Astrocyte of the spinal cord (primary cell): ENCODE measurements at regions not wholly inside any gene's neighbourhood (a gene's known extent, or its start where the extent isn't known, plus 50 kb on each side); places are given as distances from the start of the nearest gene placed in this dataset.
"Not testable (repeated sequence)": the region's sequence is repeated elsewhere in the genome, so short reads cannot be mapped to it uniquely, and the experiment has no call there.

Experiments used
- DNase-seq: peaks from one replicate; pipeline ENCODE4 v3.0.0; 2011; ENCODE audit warnings: low read depth, low spot score
- H3K4me3 ChIP-seq: 2 replicates; pipeline ENCODE4 v1.5.1; 2011; ENCODE audit warnings: low read depth, mild to moderate bottlenecking, low read length, moderate library complexity
- in situ Hi-C: cut with HindIII; loops from 2 replicates; pipeline ENCODE4 v1.10.0; 2017; ENCODE audit warnings: low sequenced_read_pairs
- TF ChIP-seq, protein P1 (sequence below): IDR thresholded peaks from 2 replicates; pipeline ENCODE4 v1.5.1; 2012; ENCODE audit warnings: low read depth, mild to moderate bottlenecking, low read length, inconsistent platforms

- in situ Hi-C loops, result no loop called here
- DNase-seq, result no peak
- H3K4me3 ChIP-seq, result peak overlapping the region; percentile 88
- TF ChIP-seq, protein P1, sequence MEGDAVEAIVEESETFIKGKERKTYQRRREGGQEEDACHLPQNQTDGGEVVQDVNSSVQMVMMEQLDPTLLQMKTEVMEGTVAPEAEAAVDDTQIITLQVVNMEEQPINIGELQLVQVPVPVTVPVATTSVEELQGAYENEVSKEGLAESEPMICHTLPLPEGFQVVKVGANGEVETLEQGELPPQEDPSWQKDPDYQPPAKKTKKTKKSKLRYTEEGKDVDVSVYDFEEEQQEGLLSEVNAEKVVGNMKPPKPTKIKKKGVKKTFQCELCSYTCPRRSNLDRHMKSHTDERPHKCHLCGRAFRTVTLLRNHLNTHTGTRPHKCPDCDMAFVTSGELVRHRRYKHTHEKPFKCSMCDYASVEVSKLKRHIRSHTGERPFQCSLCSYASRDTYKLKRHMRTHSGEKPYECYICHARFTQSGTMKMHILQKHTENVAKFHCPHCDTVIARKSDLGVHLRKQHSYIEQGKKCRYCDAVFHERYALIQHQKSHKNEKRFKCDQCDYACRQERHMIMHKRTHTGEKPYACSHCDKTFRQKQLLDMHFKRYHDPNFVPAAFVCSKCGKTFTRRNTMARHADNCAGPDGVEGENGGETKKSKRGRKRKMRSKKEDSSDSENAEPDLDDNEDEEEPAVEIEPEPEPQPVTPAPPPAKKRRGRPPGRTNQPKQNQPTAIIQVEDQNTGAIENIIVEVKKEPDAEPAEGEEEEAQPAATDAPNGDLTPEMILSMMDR, result no peak
Observed at GRCh38 chr7:67301667-67302066, 305.0 kb downstream of the TYW1 start.

- peak; percentile 99 for DNase-seq
- TF ChIP-seq, protein P1, result peak; percentile 23
- peak overlapping the region; percentile 88 for H3K4me3 ChIP-seq
- in situ Hi-C loops, result no loop called here
Observed at GRCh38 chr7:67302113-67303039, 305.7 kb downstream of the TYW1 start.

- in situ Hi-C loops, DNase-seq: not testable (repeated sequence)
Observed at GRCh38 chr7:67304846-67305245, 308.2 kb downstream of the TYW1 start.

DNA sequence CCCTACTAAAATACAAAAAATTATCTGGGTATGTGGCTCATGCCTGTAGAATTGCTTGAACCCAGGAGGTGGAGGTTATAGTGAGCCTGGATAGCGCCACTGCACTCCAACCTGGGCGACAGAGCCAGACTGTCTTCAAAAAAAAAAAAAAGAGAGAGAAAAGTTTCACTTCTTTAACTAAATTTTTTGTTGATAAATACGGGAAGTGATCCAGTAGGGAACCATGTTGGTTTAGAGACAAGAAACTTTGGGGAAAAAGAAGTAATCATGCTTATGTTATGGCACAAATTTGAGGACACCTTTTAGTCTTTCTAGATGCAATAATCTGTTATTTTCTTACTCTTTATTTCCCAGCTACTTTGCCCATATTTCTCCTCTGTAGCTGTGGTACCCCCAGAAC, 309.7 kb downstream of the TYW1 start:
- no peak overlapping the region for H3K4me3 ChIP-seq
- no peak for DNase-seq
- TF ChIP-seq, protein P1, result no peak
- in situ Hi-C loops, result no loop called here

More at GRCh38 chr7:67304846-67305245, 308.2 kb downstream of the TYW1 start:
- H3K4me3 ChIP-seq, result not testable (repeated sequence)

- TF ChIP-seq, protein P1, result no peak
- H3K4me3 ChIP-seq, result no peak overlapping the region
- DNase-seq, result no peak
- in situ Hi-C loops, result no loop called here
Observed at GRCh38 chr7:67309764-67310549, 313.3 kb downstream of the TYW1 start.

DNA sequence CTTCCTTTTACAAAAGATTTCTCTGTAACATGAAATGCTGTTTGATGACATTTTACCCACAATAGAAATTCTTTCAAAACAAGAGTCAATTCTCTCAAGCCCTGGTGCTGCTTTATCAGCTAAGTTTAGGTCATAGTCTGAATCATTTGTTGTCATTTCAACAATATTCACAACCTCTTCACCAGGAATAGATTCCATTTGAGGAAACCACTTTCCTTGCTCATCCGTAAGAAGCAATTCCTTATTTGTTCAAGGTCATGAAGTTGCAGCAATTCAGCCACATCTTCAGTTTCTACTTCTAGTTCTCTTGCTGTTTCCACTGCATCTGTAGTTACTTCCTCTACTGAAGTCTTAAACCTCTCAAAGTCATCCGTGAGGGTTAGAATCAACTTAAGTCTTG, 315.3 kb downstream of the TYW1 start:
- no peak overlapping the region for H3K4me3 ChIP-seq
- in situ Hi-C loops, result no loop called here
- TF ChIP-seq, protein P1, result no peak
- peak; percentile 47 for DNase-seq
